GM12872 (cell line): ENCODE measurements at regions not wholly inside any gene's neighbourhood (a gene's known extent, or its start where the extent isn't known, plus 50 kb on each side); places are given as distances from the start of the nearest gene placed in this dataset.

Experiments used
- CTCF ChIP-seq: IDR thresholded peaks from 3 replicates; pipeline ENCODE4 v1.5.1; 2011; ENCODE audit warnings: low read depth, mild to moderate bottlenecking, low read length, moderate library complexity; ENCODE audit not compliant: insufficient read depth

- TF ChIP-seq CTCF = no peak
These were observed 527.8 kb downstream of the RFPL4B start for GRCh38 chr6:112874881-112875280.

- no peak for TF ChIP-seq CTCF
These were observed 530.3 kb downstream of the RFPL4B start for GRCh38 chr6:112877134-112878100.

GRCh38 chr6:112879920-112880413 is 532.8 kb downstream of the RFPL4B start:
- no peak for TF ChIP-seq CTCF

- TF ChIP-seq CTCF = no peak
These were observed 533.9 kb downstream of the RFPL4B start for GRCh38 chr6:112881027-112881426.

GRCh38 chr6:112881828-112882780 is 535.0 kb downstream of the RFPL4B start:
- TF ChIP-seq CTCF = no peak

GRCh38 chr6:112883095-112883494 is 536.0 kb downstream of the RFPL4B start:
- TF ChIP-seq CTCF = no peak

- no peak for TF ChIP-seq CTCF
These were observed 539.3 kb downstream of the RFPL4B start for GRCh38 chr6:112886415-112886814.
